Activated T-helper 17 cell treated with anti-CD3 and anti-CD28 coated beads, Interleukin-2, amount 50 U/mL, for 72 hours (primary cell): ENCODE measurements at regions not wholly inside any gene's neighbourhood (a gene's known extent, or its start where the extent isn't known, plus 50 kb on each side); places are given as distances from the start of the nearest gene placed in this dataset.

ENCODE experiments used
- ATAC-seq: fragments of 150-1000 bp; cut with Tn5 transposase; replicated peaks from 2 replicates; pipeline ENCODE4 v1.10.0; 2021; ENCODE audit warnings: mild to moderate bottlenecking, moderate library complexity
- H3K27ac Mint-ChIP-seq: one replicate; pipeline ENCODE4 v1.8.0; 2022; ENCODE audit warnings: mixed read lengths
- H3K27me3 Mint-ChIP-seq: one replicate; pipeline ENCODE4 v1.8.0; 2022; ENCODE audit warnings: mixed read lengths
- H3K36me3 Mint-ChIP-seq: one replicate; pipeline ENCODE4 v1.8.0; 2022; ENCODE audit warnings: low read depth, mild to moderate bottlenecking, mixed read lengths
- H3K4me1 Mint-ChIP-seq: one replicate; pipeline ENCODE4 v1.8.0; 2022; ENCODE audit warnings: mixed read lengths
- H3K4me3 Mint-ChIP-seq: one replicate; pipeline ENCODE4 v1.8.0; 2022; ENCODE audit warnings: mild to moderate bottlenecking, mixed read lengths
- H3K9me3 Mint-ChIP-seq: one replicate; pipeline ENCODE4 v1.8.0; 2022; ENCODE audit warnings: mixed read lengths

GRCh38 chr18:5091741-5092140 is 105.3 kb downstream of the AKAIN1 start:
- H3K27me3 Mint-ChIP-seq, result peaks cover 6% of the 10 kb centered on the region
- ATAC-seq, result no peak
- no peak overlapping the region for H3K27ac Mint-ChIP-seq
- H3K4me1 Mint-ChIP-seq, result no peaks in the 10 kb centered on the region
- H3K4me3 Mint-ChIP-seq, result no peak overlapping the region
- H3K9me3 Mint-ChIP-seq, result peaks cover 4% of the 10 kb centered on the region
- no peaks in the 10 kb centered on the region for H3K36me3 Mint-ChIP-seq

- Mint-ChIP-seq H3K27ac (no peak overlapping the region), H3K4me3 (no peak overlapping the region), H3K9me3 (no peaks in the 10 kb centered on the region), H3K36me3 (no peaks in the 10 kb centered on the region), H3K27me3 (peaks cover 6% of the 10 kb centered on the region), H3K4me1 (no peaks in the 10 kb centered on the region)
- no peak for ATAC-seq
Observed at GRCh38 chr18:5075297-5075696, 121.8 kb downstream of the AKAIN1 start.

- ATAC-seq, result peak; percentile 40
Observed at GRCh38 chr18:5073026-5073944, 123.8 kb downstream of the AKAIN1 start.

GRCh38 chr18:5068851-5069250 is 128.2 kb downstream of the AKAIN1 start:
- Mint-ChIP-seq H3K4me3 (no peak overlapping the region), H3K27me3 (peaks cover 3% of the 10 kb centered on the region), H3K9me3 (no peaks in the 10 kb centered on the region), H3K36me3 (no peaks in the 10 kb centered on the region), H3K27ac (no peak overlapping the region), H3K4me1 (no peaks in the 10 kb centered on the region)
- ATAC-seq, result no peak

More at GRCh38 chr18:5073026-5073944, 123.8 kb downstream of the AKAIN1 start:
- Mint-ChIP-seq H3K27me3 (peaks cover 6% of the 10 kb centered on the region), H3K36me3 (no peaks in the 10 kb centered on the region), H3K9me3 (no peaks in the 10 kb centered on the region), H3K4me3 (no peak overlapping the region), H3K4me1 (no peaks in the 10 kb centered on the region), H3K27ac (no peak overlapping the region)

GRCh38 chr18:5066380-5066977 is 130.6 kb downstream of the AKAIN1 start:
- no peak overlapping the region for H3K27ac Mint-ChIP-seq
- H3K36me3 Mint-ChIP-seq, result no peaks in the 10 kb centered on the region
- no peak overlapping the region for H3K4me3 Mint-ChIP-seq
- no peaks in the 10 kb centered on the region for H3K4me1 Mint-ChIP-seq
- H3K27me3 Mint-ChIP-seq, result peaks cover 3% of the 10 kb centered on the region
- ATAC-seq, result no peak
- no peaks in the 10 kb centered on the region for H3K9me3 Mint-ChIP-seq

GRCh38 chr18:5065615-5066014 is 131.4 kb downstream of the AKAIN1 start:
- no peak for ATAC-seq
- Mint-ChIP-seq H3K9me3 (no peaks in the 10 kb centered on the region), H3K36me3 (no peaks in the 10 kb centered on the region), H3K27ac (no peak overlapping the region), H3K27me3 (peaks cover 3% of the 10 kb centered on the region), H3K4me1 (no peaks in the 10 kb centered on the region), H3K4me3 (no peak overlapping the region)

GRCh38 chr18:5064841-5065370 is 132.2 kb downstream of the AKAIN1 start:
- Mint-ChIP-seq H3K36me3 (no peaks in the 10 kb centered on the region), H3K9me3 (no peaks in the 10 kb centered on the region)

GRCh38 chr18:5061785-5062184 is 135.3 kb downstream of the AKAIN1 start:
- H3K27ac Mint-ChIP-seq, result no peak overlapping the region
- ATAC-seq, result no peak
- H3K36me3 Mint-ChIP-seq, result no peaks in the 10 kb centered on the region
- no peak overlapping the region for H3K4me3 Mint-ChIP-seq
- H3K4me1 Mint-ChIP-seq, result peaks cover 13% of the 10 kb centered on the region
- H3K9me3 Mint-ChIP-seq, result no peaks in the 10 kb centered on the region
- peaks cover 5% of the 10 kb centered on the region for H3K27me3 Mint-ChIP-seq

More at GRCh38 chr18:5064841-5065370, 132.2 kb downstream of the AKAIN1 start:
- Mint-ChIP-seq H3K4me3 (no peak overlapping the region), H3K4me1 (no peaks in the 10 kb centered on the region), H3K27ac (no peak overlapping the region), H3K27me3 (peaks cover 3% of the 10 kb centered on the region)
- no peak for ATAC-seq

GRCh38 chr18:5060543-5060942 is 136.5 kb downstream of the AKAIN1 start:
- Mint-ChIP-seq H3K4me3 (no peak overlapping the region), H3K36me3 (no peaks in the 10 kb centered on the region), H3K9me3 (no peaks in the 10 kb centered on the region), H3K4me1 (peaks cover 13% of the 10 kb centered on the region), H3K27ac (no peak overlapping the region), H3K27me3 (peaks cover 5% of the 10 kb centered on the region)
- ATAC-seq, result no peak

GRCh38 chr18:5059696-5060032 is 137.4 kb downstream of the AKAIN1 start:
- Mint-ChIP-seq H3K36me3 (no peaks in the 10 kb centered on the region), H3K4me3 (peak overlapping the region; percentile 52), H3K4me1 (peaks cover 13% of the 10 kb centered on the region), H3K27ac (no peak overlapping the region), H3K27me3 (peaks cover 5% of the 10 kb centered on the region), H3K9me3 (no peaks in the 10 kb centered on the region)
- ATAC-seq, result no peak

- Mint-ChIP-seq H3K27ac (peak overlapping the region; percentile 18), H3K9me3 (no peaks in the 10 kb centered on the region), H3K4me3 (peak overlapping the region; percentile 52), H3K4me1 (peaks cover 13% of the 10 kb centered on the region), H3K27me3 (peaks cover 5% of the 10 kb centered on the region), H3K36me3 (no peaks in the 10 kb centered on the region)
- peak; percentile 59 for ATAC-seq
Observed at GRCh38 chr18:5058768-5059695, 138.0 kb downstream of the AKAIN1 start.

- Mint-ChIP-seq H3K4me1 (peaks cover 13% of the 10 kb centered on the region), H3K4me3 (no peak overlapping the region), H3K9me3 (no peaks in the 10 kb centered on the region), H3K36me3 (no peaks in the 10 kb centered on the region), H3K27ac (peak overlapping the region; percentile 21), H3K27me3 (peaks cover 5% of the 10 kb centered on the region)
- peak; percentile 49 for ATAC-seq
Observed at GRCh38 chr18:5057386-5058348, 139.4 kb downstream of the AKAIN1 start.

GRCh38 chr18:5052491-5052890 is 144.6 kb downstream of the AKAIN1 start:
- peak; percentile 21 for ATAC-seq
- H3K27ac Mint-ChIP-seq, result no peak overlapping the region
- no peaks in the 10 kb centered on the region for H3K9me3 Mint-ChIP-seq
- peaks cover 2% of the 10 kb centered on the region for H3K27me3 Mint-ChIP-seq
- H3K4me1 Mint-ChIP-seq, result peaks cover under 1% of the 10 kb centered on the region
- H3K36me3 Mint-ChIP-seq, result no peaks in the 10 kb centered on the region
- no peak overlapping the region for H3K4me3 Mint-ChIP-seq
